ENCODE measurements at regions not wholly inside any gene's neighbourhood (a gene's known extent, or its start where the extent isn't known, plus 50 kb on each side); places are given as distances from the start of the nearest gene placed in this dataset.

DNA sequence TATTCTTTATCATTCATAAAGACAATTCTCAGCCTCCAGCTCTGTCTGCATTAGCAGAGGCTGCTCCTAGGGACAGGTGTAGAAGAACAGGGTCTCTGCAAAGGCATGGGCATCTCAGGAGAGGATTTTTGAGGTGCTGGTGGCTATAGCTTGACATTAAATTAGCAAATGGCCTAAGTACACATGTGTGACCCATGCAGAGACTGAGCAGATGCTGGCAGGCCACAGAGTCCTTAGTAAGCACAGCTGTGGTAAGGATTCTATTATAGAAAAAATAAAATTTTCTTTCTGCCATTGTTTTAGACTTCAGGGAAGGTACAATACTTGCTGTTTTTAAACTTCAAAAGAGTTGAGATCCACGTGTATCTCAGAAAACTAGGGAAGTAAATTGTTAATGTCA lies 177.5 kb upstream of the DUSP10 start:
- H3K4me1 ChIP-seq (ENCODE audit: insufficient read depth, low read length) = no peaks in the 10 kb centered on the region

DNA sequence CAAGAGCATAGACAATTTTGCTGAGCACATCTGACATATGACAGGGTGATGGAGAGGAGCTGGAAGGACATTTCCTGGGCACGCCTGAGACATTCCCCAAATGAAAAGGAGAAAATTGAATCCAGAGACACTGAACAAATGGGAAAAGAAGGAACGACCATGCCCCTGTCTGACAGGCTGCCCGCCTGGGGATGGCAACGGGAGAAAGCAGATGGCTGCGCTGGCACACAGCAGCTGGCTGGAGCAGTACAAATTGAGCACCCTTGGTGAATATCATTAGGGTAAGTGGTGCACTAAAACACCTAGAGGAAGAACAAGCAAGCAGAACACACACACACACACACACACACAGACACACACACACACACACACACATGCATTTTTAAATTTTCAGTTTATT lies 174.3 kb upstream of the DUSP10 start:
- no peak overlapping the region for H3K27ac ChIP-seq (ENCODE audit: low read depth, low read length)
- H3K9ac ChIP-seq (ENCODE audit: low read length) = no peak overlapping the region
- no peaks in the 10 kb centered on the region for H3K9me3 ChIP-seq (ENCODE audit: low read length)
- no peaks in the 10 kb centered on the region for H3K36me3 ChIP-seq (ENCODE audit: insufficient read depth, low read length)
- no peak overlapping the region for H3K4me3 ChIP-seq (ENCODE audit: low read depth in 1 of 2, low read length in 2 of 2)
- H3K4me1 ChIP-seq (ENCODE audit: insufficient read depth, low read length) = no peaks in the 10 kb centered on the region
- H3K27me3 ChIP-seq (ENCODE audit: control insufficient read depth in 1 of 2, insufficient read depth in 2 of 2, low read length in 2 of 2) = no peaks in the 10 kb centered on the region

More for the DNA sequence above, 177.5 kb upstream of the DUSP10 start:
- no peaks in the 10 kb centered on the region for H3K27me3 ChIP-seq (ENCODE audit: control insufficient read depth in 1 of 2, insufficient read depth in 2 of 2, low read length in 2 of 2)
- no peak overlapping the region for H3K4me3 ChIP-seq (ENCODE audit: low read depth in 1 of 2, low read length in 2 of 2)
- H3K9ac ChIP-seq (ENCODE audit: low read length) = no peak overlapping the region
- H3K27ac ChIP-seq (ENCODE audit: low read depth, low read length) = no peak overlapping the region
- H3K9me3 ChIP-seq (ENCODE audit: low read length) = no peaks in the 10 kb centered on the region
- H3K36me3 ChIP-seq (ENCODE audit: insufficient read depth, low read length) = no peaks in the 10 kb centered on the region

DNA sequence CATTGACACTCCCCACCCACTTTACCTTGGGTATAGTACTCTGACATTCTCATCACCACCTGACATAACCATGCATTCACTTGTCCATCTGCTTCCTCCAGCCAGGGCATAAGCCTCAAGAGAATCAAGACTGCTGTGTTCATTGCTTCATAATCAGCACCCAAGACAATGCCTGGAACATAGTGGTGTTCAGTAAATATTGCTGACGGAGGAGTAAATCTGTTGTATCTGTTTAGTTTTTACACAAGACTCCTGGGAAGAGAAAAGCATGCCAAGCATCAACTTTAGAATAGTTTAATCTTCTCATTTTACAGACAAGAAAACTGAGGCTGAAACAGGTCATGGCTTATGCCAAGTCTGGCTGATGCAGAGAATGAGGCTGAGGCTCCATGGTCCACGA lies 173.9 kb upstream of the DUSP10 start:
- no peak overlapping the region for H3K4me3 ChIP-seq (ENCODE audit: low read depth in 1 of 2, low read length in 2 of 2)
- H3K36me3 ChIP-seq (ENCODE audit: insufficient read depth, low read length) = no peaks in the 10 kb centered on the region
- H3K9ac ChIP-seq (ENCODE audit: low read length) = no peak overlapping the region
- H3K27me3 ChIP-seq (ENCODE audit: control insufficient read depth in 1 of 2, insufficient read depth in 2 of 2, low read length in 2 of 2) = no peaks in the 10 kb centered on the region
- H3K4me1 ChIP-seq (ENCODE audit: insufficient read depth, low read length) = no peaks in the 10 kb centered on the region
- no peak overlapping the region for H3K27ac ChIP-seq (ENCODE audit: low read depth, low read length)
- H3K9me3 ChIP-seq (ENCODE audit: low read length) = no peaks in the 10 kb centered on the region

DNA sequence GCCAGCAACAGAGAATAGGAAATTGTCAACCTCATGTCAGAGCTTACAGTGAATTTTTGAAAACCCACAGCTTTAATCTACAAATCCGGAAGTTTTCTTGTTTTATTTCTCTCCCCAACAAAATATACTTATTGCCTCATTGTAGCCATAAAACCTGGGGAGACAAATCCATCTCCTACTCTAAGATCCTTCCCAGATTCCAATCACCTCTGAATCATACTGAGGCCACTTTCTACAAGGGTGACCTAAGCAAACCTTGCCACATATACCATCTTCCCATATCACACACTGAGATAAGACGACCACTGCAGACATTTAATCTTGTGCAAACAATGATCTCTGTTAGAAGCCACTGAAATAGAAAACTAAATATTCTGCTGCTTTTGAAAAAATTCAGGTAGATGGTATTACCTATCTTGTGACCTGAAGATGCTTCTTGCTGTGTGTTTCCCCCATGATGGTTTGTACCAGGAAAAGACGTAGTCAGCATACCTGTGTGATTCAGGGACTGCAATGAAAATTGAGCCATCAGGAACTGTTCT lies 171.5 kb upstream of the DUSP10 start:
- Histone ChIP-seq H3K4me3 (ENCODE audit: low read depth in 1 of 2, low read length in 2 of 2) (no peak overlapping the region), H3K27me3 (ENCODE audit: control insufficient read depth in 1 of 2, insufficient read depth in 2 of 2, low read length in 2 of 2) (no peaks in the 10 kb centered on the region), H3K4me1 (ENCODE audit: insufficient read depth, low read length) (no peaks in the 10 kb centered on the region), H3K9ac (ENCODE audit: low read length) (no peak overlapping the region), H3K27ac (ENCODE audit: low read depth, low read length) (no peak overlapping the region), H3K9me3 (ENCODE audit: low read length) (no peaks in the 10 kb centered on the region), H3K36me3 (ENCODE audit: insufficient read depth, low read length) (no peaks in the 10 kb centered on the region)

DNA sequence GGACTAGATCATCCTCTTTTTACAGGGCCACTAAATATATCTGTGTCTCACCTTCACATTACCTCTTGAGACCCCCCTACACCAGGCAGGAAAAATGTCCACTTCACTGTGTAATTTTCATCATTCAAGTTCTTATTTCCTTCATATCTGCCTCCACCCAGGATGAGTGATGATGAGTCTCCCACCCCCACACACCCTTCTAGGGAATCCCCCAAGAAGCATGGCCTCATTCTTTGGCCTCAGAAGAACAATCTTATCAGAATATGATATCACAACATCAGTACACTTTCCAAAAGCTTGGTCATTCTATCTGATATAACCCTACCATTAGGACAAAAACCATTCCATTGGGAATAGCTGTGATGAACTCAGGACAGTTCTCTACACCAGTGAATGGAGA lies 170.3 kb upstream of the DUSP10 start:
- Histone ChIP-seq H3K27me3 (ENCODE audit: control insufficient read depth in 1 of 2, insufficient read depth in 2 of 2, low read length in 2 of 2) (no peaks in the 10 kb centered on the region), H3K9me3 (ENCODE audit: low read length) (no peaks in the 10 kb centered on the region), H3K36me3 (ENCODE audit: insufficient read depth, low read length) (no peaks in the 10 kb centered on the region), H3K4me3 (ENCODE audit: low read depth in 1 of 2, low read length in 2 of 2) (no peak overlapping the region), H3K27ac (ENCODE audit: low read depth, low read length) (no peak overlapping the region), H3K9ac (ENCODE audit: low read length) (no peak overlapping the region), H3K4me1 (ENCODE audit: insufficient read depth, low read length) (no peaks in the 10 kb centered on the region)

DNA sequence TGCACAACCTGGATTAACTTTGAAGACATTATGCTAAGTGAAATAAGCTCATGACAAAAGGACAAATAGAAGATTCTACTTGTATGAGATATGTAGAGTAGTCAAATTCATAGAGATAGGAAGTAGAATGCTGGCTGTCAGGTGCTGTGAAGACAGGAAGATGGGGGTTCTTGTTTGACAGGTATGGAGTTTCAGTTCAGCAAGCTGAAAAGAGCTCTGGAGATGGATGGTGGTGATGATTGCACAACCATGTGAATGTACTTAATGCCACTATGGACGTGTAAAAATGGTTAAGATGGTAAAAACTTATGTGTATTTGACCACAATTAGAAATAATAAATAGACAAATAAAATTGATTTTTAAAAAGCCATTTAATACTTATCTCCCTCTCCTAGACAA lies 169.8 kb upstream of the DUSP10 start:
- Histone ChIP-seq H3K9ac (ENCODE audit: low read length) (no peak overlapping the region), H3K27ac (ENCODE audit: low read depth, low read length) (no peak overlapping the region), H3K36me3 (ENCODE audit: insufficient read depth, low read length) (no peaks in the 10 kb centered on the region), H3K9me3 (ENCODE audit: low read length) (no peaks in the 10 kb centered on the region), H3K27me3 (ENCODE audit: control insufficient read depth in 1 of 2, insufficient read depth in 2 of 2, low read length in 2 of 2) (no peaks in the 10 kb centered on the region), H3K4me3 (ENCODE audit: low read depth in 1 of 2, low read length in 2 of 2) (no peak overlapping the region), H3K4me1 (ENCODE audit: insufficient read depth, low read length) (no peaks in the 10 kb centered on the region)

DNA sequence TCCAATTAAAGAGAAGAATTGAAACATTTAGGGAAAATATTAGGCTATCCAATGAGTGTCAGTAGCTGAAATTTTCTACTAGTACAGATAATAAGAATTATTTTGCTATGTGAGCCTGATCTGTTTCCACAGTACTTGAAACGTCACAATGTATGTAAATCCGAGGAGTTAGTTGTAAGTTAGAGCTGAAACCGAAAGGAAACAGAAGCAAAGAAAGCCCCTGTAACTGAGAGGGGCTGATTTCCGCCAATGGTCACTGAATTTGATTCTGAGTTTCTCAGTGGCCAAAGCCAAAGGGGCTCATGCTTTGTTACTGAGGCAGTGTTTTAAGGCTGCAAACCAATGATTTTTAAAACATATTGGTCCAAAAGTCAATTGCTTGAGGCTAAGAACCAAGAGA lies 168.3 kb upstream of the DUSP10 start:
- no peaks in the 10 kb centered on the region for H3K27me3 ChIP-seq (ENCODE audit: control insufficient read depth in 1 of 2, insufficient read depth in 2 of 2, low read length in 2 of 2)
- no peaks in the 10 kb centered on the region for H3K9me3 ChIP-seq (ENCODE audit: low read length)
- no peaks in the 10 kb centered on the region for H3K36me3 ChIP-seq (ENCODE audit: insufficient read depth, low read length)
- no peak overlapping the region for H3K9ac ChIP-seq (ENCODE audit: low read length)
- no peak overlapping the region for H3K4me3 ChIP-seq (ENCODE audit: low read depth in 1 of 2, low read length in 2 of 2)
- no peak overlapping the region for H3K27ac ChIP-seq (ENCODE audit: low read depth, low read length)
- no peaks in the 10 kb centered on the region for H3K4me1 ChIP-seq (ENCODE audit: insufficient read depth, low read length)

DNA sequence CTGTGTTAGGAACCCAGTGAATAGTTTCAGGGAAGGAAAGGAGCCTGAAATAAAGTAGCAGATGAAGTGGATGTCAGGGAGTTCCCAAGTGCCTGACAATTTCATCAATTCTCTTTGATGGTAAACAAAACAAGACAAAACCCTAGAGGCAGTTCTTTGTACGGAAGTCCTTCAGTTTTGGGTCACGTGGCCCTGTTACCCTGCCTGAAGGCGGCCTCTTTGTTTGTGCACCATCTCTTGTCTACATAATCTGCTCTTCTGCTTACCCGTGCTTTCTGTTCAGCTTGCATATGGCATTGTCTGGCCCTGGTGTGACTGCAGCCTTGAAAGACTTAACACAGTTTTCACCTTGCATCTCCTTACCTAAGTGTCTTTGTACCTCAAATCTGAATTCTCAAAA lies 166.7 kb upstream of the DUSP10 start:
- Histone ChIP-seq H3K27me3 (ENCODE audit: control insufficient read depth in 1 of 2, insufficient read depth in 2 of 2, low read length in 2 of 2) (no peaks in the 10 kb centered on the region), H3K27ac (ENCODE audit: low read depth, low read length) (no peak overlapping the region), H3K4me1 (ENCODE audit: insufficient read depth, low read length) (no peaks in the 10 kb centered on the region), H3K36me3 (ENCODE audit: insufficient read depth, low read length) (no peaks in the 10 kb centered on the region), H3K9me3 (ENCODE audit: low read length) (no peaks in the 10 kb centered on the region), H3K4me3 (ENCODE audit: low read depth in 1 of 2, low read length in 2 of 2) (no peak overlapping the region), H3K9ac (ENCODE audit: low read length) (no peak overlapping the region)

DNA sequence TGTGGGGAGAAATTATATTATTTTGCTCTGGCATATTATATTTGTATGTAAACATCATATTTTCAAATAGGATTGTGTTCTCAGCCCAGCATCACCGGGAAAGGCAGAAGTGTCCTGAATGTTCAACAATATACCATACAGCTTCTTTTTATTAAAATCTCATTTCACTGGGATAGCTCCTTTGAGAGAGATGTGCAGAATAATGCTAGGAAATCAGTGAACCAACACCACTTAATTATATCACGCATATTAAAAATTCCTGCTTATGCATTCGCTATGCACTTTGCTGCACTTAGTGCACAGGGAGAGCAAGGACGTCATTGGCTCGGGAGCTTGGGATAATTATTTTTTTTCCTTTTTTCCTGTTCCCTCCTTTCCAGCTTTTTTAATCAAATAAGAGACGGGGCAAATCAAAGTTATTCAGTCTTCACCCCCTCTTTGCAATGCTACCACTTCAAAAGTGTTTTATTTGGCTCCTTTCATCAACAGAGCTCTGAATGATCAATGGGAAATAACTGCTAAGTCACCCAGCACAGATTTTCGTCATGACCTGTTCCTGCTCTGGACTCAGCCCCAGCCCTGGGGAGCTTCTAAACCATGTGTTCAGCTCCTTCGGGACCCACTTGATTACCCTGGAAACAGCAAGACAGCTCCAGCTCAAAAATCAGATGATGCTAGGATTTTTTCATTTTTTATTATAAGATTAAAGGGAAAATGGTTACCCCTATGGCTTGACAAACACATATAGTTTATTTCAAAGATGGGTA lies 165.5 kb upstream of the DUSP10 start:
- no peaks in the 10 kb centered on the region for H3K36me3 ChIP-seq (ENCODE audit: insufficient read depth, low read length)
- no peaks in the 10 kb centered on the region for H3K27me3 ChIP-seq (ENCODE audit: control insufficient read depth in 1 of 2, insufficient read depth in 2 of 2, low read length in 2 of 2)
- H3K4me3 ChIP-seq (ENCODE audit: low read depth in 1 of 2, low read length in 2 of 2) = no peak overlapping the region
- H3K27ac ChIP-seq (ENCODE audit: low read depth, low read length) = no peak overlapping the region
- H3K4me1 ChIP-seq (ENCODE audit: insufficient read depth, low read length) = no peaks in the 10 kb centered on the region
- no peaks in the 10 kb centered on the region for H3K9me3 ChIP-seq (ENCODE audit: low read length)
- no peak overlapping the region for H3K9ac ChIP-seq (ENCODE audit: low read length)

DNA sequence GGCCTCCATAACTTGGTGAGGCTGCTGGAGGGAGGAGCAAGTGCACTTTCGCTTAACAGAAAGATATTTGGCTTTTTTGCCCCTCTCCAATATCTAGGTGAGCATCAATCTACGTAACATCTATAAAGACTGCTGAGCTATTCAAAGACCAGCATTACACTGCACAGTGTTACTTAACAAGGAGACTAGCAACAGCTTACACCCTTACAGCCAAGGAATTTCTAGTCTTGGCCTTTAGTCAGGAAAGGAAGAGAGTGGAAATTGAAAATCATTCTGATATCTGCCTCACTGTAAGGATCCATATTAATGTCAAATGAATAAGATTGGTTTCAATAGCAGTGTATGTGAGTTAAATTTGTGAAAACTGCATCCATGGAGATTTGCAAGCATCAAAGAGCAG lies 163.9 kb upstream of the DUSP10 start:
- Histone ChIP-seq H3K36me3 (ENCODE audit: insufficient read depth, low read length) (no peaks in the 10 kb centered on the region), H3K4me3 (ENCODE audit: low read depth in 1 of 2, low read length in 2 of 2) (no peak overlapping the region), H3K9ac (ENCODE audit: low read length) (no peak overlapping the region), H3K9me3 (ENCODE audit: low read length) (no peaks in the 10 kb centered on the region), H3K27ac (ENCODE audit: low read depth, low read length) (no peak overlapping the region), H3K4me1 (ENCODE audit: insufficient read depth, low read length) (no peaks in the 10 kb centered on the region), H3K27me3 (ENCODE audit: control insufficient read depth in 1 of 2, insufficient read depth in 2 of 2, low read length in 2 of 2) (no peaks in the 10 kb centered on the region)

DNA sequence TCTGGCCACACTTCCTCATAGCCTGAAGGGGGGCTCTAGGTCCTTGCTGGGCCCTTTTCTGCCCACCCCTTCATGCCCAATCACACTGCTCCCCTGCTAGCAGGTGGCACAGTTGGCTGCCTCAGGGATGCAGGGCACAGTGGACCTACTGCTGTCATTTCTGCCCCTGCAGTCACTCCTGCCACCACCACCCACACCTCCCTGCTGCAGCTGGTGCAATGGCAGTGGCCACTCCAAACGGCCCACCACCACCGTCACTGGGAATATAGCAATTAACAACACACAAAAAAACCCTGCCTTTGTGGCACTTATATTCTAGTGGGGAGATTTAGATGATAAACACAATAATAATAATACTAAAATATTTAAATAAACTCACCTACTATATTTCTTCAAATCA lies 162.4 kb upstream of the DUSP10 start:
- Histone ChIP-seq H3K27ac (ENCODE audit: low read depth, low read length) (no peak overlapping the region), H3K27me3 (ENCODE audit: control insufficient read depth in 1 of 2, insufficient read depth in 2 of 2, low read length in 2 of 2) (no peaks in the 10 kb centered on the region), H3K4me3 (ENCODE audit: low read depth in 1 of 2, low read length in 2 of 2) (no peak overlapping the region), H3K36me3 (ENCODE audit: insufficient read depth, low read length) (no peaks in the 10 kb centered on the region), H3K9me3 (ENCODE audit: low read length) (no peaks in the 10 kb centered on the region), H3K9ac (ENCODE audit: low read length) (no peak overlapping the region), H3K4me1 (ENCODE audit: insufficient read depth, low read length) (no peaks in the 10 kb centered on the region)

DNA sequence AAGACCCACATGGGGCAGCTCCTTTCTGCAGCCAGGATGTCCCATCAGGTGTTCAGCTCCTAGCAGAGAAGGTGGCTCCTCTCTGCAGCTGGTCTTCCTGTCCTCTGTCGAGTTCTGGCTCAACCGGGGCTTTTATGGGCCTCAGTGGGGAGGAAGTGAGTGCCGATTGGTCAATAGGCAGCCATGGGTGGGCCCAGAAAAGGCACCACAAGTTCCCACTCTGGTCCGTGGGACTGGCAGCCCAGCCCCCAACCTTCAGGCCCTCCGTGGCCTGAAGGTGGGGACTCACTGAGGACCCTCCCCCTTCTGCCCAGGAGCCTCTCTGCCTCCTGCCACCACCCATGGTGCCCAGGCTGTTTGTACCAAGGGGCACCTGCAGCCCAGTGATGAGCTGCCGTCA lies 161.7 kb upstream of the DUSP10 start:
- no peak overlapping the region for H3K4me3 ChIP-seq (ENCODE audit: low read depth in 1 of 2, low read length in 2 of 2)
- no peaks in the 10 kb centered on the region for H3K9me3 ChIP-seq (ENCODE audit: low read length)
- H3K27me3 ChIP-seq (ENCODE audit: control insufficient read depth in 1 of 2, insufficient read depth in 2 of 2, low read length in 2 of 2) = no peaks in the 10 kb centered on the region
- H3K4me1 ChIP-seq (ENCODE audit: insufficient read depth, low read length) = no peaks in the 10 kb centered on the region
- no peaks in the 10 kb centered on the region for H3K36me3 ChIP-seq (ENCODE audit: insufficient read depth, low read length)
- H3K27ac ChIP-seq (ENCODE audit: low read depth, low read length) = no peak overlapping the region
- H3K9ac ChIP-seq (ENCODE audit: low read length) = no peak overlapping the region

All from muscle layer of colon (tissue), 2 donors.